NCI-H748 treated with DMSO at 0.1 percent for 48 hours (cell line): ENCODE measurements at regions not wholly inside any gene's neighbourhood (a gene's known extent, or its start where the extent isn't known, plus 50 kb on each side); places are given as distances from the start of the nearest gene placed in this dataset.

Source experiments
- DNase-seq: peaks from one replicate; lab custom pipeline; 2025; lab: John Stamatoyannopoulos, UW

DNA sequence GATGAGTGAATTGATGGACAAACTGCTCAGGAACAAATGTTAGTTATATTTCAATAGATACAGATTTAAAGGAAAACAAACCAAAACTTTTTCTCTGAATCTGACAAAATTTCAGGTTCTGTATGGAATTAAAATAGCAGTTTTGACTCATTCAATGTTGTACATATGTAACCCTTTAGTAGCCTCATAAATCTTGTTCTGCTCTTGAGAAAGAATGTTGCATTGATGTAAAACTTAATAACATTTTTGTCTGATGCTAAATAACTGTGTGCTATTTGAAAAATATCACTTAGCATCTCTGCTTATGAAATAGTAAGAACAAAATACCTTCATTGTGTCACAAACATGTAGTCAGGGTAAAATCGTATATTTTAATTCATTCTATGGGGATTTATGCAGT is 168.9 kb upstream of the NOVA1 start:
- DNase-seq = no peak

DNA sequence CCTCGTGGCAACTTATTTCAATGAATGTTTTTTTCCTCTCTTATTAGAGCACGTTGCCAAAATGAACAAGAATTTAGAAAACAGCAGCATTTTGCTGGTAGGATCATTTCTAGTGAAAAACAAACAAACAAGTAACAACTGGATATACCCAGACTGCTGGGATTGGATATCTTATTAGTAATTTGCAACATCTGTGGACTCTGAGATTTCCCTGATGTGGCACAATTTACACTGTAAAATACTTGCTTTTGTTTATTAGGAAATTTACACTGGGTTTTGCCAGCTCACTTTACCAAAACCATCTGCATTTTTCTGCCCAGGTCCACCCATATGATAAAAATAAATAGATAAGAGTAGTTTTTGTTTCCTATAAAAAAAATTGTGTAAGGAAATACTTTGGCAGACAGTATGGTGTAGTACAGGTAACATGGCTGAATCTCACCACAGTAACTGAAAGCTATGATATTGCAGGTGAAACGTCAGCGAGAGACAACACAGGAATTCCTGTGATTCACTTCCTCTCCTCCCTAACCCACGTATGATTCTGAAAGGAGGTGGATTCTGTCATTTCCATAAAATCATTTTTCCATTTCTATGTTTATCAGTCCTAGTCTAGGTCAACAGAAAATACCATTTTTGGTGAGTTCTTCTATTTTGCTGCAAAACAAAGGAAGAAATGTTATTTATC is 176.2 kb upstream of the NOVA1 start:
- no peak for DNase-seq

DNA sequence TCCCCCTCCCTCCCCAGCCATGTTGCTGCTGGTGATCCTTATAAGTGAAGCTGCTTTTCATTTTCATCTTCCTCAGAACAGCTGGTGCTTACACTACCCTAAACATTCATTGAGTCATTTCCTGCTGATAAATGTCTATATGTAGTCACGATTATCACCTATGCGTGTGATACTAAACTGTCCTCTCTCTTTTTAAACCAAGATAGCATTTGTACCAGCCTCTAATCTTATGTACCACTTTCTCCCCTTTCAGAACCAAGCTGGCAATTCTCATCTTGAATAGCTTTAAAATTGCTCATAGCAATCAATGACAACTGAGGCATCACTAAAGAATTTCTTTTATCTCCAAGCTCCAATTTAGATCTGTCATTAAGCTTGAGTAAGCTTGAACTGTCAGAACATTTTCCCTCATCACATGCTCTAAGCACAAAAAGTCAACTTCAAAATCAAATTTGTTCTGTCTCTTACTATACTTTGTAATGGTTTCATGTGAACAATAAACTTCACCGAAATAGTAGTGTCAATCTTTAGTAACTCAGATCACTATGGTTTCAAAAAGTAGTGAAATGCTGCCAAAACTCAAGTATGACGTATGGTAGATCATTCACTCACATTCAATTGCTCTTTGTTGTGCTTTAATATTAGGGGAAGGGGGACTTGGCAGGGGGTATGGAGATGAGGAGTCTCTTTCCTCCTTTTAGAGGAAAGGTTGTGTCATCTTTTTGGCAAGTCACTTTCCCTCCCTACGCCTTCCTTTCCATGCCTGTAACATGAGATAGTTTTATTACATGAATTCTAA is 178.1 kb upstream of the NOVA1 start:
- no peak for DNase-seq

DNA sequence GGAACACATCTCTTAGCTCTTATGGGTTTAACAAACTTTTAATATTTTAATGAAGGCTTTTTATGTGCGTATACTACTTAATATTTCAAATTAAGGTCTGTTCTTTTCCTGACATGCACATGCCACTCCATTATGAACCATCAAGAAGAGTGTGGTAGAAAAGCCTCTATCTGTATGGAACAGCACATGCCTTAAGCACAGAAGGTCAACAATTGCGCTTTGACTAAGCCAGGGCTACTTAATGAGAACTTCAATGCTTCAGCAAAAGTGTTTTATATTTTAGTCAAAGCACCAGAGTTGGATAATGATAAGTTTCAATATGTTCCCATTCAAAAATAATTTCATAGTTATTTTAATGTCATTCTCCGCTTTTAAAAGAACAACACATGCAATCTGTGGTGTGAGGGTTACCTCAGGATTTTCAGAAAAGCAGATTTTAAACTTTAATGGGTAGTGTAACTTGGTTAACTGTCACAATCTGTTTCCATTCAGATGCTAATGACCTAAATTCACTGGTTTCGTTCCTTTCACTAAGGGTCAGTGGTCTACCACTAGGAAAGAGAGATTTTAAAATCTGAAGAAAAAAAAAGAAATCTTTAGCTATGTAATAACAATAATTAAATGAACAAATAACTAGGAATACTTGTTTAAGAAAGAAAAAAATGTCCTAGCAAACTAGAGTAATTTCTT is 193.4 kb upstream of the NOVA1 start:
- no peak for DNase-seq

DNA sequence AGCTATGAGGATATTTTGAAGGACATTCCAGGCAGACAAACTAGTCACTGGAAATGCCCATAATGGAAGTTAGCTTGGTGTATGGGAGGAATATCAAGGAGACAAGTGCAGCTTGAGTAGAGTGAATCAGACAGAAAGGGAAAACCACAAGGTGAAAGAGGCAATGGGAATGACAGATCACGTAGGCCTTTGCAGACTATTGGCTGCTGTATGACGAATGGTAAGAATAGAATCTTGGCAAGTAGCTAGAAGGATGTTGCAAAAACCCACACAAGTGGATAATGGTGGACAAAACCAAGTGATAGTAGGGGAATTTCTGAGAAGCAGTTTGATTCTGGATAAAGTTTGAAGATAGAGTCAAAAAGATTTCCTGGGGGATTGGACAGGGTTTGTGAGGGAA is 196.9 kb upstream of the NOVA1 start:
- no peak for DNase-seq

DNA sequence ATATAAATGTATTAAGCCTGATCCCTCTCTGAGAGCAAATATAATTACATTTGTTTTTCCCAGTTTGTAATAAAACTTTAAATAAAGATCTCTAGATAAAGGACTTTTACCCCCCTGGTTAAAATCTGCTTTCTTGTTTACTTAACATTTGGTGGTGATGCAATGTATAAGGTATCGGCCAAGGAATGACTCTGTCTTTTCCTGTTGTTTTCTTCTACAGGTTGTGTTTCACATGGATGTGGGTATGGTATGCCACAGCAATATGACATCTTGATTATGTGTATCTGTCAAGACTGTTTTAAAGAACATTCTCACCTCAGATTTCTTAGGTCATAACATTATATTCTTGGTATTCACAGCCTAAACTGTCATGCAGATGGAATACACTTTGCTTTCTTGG is 210.6 kb upstream of the NOVA1 start:
- no peak for DNase-seq

DNA sequence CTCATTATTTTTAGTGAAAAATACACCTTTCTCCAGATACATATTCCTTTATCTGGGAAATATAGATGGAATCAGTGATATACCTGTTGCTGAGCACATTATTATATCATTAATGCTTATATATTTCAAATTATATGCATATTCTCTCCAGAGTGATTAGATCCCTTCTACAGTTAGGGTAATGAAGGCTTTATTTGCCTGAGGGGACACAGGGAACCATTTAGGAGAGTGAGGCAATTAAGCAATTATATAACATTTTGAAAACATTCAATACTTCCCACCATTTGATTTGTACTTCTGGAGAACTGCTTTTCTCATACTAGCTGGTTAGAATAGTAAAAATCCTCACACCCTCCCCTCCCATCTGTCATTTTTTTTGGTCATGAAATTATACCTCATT is 212.8 kb upstream of the NOVA1 start:
- peak; percentile 35 for DNase-seq

DNA sequence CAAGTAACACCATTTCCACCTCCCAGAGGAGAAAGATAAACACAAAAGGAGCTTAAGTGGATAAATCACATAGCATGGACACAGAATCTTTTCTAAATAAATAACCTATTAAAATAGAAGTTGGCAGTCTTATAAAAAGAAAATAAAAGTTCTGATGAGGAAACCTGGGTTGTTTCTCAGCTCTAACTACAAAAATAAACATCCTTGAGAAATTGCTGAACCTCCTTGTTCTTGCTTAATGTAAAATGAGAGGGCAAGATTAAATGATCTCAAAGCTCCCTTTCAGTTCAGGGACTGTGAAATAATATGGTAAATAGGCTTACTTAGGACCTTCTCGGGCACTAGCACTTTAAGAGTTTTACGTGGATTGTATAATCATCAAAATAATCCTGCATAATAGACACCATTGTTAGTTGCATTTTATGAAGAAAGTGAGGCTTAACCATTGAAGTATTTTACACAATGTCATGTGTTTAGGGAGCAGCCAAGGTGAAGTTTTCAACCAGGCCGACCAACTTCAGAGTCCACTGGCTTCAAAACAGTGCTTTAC is 214.0 kb upstream of the NOVA1 start:
- no peak for DNase-seq

DNA sequence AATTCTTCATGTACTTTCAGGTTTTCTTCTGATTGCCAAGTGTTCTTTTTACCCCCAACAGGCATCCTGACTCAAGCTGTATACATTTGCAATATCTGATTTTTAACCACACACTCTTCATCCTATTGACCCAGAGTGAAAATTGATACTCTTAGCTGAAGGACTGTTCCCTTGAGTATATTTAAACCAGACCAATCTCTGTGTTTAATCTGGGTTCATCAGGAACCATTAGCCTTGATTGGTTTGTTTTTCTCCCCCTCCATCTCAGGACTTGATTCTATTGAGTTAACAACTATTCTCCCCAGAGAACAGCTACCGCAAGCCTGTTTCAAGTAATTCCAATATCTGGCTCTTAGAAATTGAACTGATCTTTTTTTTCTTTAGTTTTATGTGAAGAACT is 222.3 kb upstream of the NOVA1 start:
- peak; percentile 91 for DNase-seq

DNA sequence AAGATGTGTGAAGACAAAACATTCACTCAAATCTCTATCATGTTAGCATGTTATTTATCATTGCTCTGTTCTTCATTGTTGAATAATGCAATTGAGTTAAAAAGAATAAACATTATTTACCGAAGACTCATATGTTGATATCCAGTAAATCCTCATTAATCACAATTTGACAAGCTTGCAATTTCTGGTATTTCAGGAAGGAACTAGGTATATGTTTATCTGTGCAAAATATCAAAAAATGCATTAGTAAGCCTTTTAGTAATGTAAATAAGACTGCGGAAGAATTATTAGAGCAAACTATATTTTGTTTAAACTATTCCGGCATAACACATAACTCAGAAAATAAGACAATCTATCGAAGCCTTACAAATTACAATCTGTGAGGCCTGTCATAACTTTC is 222.7 kb upstream of the NOVA1 start:
- no peak for DNase-seq

DNA sequence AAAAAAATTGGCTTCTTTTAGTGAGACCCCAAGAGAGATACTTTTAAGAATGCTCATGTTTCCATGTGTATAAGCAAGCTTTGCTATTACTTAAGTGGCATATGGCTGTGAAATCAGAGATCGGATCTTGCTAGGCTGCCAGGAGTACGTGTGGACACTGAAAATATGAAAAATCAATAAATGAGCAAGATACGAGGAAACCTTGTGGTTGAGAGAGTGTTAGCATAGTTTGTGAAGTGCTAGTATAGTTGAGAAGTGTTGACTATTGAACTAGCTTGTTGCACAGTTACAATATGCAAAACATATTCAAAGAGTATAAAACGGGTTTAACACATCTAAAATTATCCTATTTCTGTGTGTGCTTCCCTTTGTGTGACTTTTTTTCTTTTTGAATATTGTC is 230.9 kb upstream of the NOVA1 start:
- no peak for DNase-seq

DNA sequence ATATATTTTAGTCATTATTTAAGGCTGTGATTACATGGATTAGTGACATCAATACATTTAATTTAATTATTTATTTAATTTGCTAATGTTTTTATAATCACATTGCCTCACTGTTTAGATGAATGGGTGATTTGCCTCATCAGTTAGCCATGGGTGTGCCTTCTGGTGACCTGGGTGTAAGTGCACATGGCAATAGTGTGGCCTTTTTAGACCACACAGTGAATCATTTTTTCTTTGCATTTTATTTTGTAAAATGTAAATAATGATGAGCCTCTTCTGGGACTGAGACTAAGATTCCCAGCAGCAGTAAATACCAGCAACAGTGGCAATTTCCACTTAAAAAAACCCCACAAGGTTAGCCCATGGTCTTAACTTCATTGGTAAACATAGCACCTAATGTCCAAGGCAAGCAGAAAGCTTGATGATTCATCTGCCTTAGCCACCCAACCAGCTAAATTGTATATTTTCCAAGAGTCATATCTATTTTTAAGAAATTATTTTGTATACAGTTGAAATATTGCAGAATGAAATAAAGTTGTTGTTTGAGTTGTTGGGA is 235.9 kb upstream of the NOVA1 start:
- DNase-seq = no peak

DNA sequence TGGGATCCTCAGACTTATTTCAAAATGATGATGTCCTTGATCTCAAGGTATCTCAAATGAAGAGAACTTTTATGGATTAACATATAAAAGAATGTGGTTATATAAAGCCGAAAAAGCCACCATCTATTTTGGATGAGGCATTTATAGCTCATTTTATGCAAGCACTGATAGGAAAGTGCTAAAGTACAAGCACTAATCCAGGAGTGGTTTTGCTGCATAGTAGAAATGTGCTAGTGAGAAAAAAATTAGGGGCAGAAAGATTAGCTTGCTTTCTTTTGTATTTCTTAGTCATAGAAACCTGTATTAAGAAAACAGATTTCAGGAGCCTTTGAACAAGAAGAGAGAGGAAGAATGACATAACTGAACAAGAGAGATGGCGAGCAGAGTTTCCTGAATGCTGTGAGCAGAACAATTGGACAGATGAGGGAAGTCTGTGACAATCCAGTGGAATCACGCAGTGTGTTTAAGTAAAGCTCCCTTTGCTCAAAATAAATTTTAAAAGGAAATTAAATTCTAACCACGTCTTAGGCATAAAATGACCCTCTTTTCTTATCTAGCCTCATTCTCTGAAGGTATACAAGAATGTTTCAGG is 238.2 kb upstream of the NOVA1 start:
- DNase-seq = no peak

DNA sequence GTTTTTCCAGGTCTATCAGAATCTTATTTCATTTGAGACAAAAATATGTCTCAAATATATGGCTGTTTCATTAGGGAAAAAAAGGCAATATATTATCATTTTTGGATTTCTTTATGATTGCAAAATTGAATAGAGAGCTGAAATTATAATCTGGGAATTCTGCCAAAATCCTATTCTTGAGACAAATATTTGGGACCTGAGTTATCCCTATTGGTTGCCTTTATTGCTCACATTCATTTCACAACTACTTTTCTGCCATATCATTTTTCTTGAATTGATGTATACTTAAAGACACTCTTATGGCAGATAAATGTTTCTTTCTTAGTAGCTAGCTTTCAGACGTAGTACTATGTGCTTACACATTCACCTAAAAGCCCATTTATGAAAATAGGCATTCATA is 241.6 kb upstream of the NOVA1 start:
- no peak for DNase-seq

DNA sequence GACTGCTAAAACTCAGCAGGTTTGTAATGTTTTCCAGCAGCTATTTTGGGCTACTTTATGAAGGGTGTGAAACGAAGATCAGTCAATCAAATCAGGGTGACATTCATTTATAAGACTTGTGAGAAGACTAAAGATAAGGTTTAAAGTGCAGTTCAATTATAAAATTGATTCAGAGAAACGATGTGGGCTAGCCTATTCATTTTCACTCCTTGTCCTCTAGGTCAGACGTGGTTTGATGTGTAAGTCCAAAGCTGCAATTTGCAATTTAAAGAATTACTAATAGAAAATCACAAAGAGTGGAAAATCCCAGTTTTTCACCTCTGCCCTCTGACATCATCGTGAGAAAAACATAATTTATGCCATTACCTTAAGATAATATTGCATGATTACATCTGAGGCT is 243.5 kb upstream of the NOVA1 start:
- no peak for DNase-seq

DNA sequence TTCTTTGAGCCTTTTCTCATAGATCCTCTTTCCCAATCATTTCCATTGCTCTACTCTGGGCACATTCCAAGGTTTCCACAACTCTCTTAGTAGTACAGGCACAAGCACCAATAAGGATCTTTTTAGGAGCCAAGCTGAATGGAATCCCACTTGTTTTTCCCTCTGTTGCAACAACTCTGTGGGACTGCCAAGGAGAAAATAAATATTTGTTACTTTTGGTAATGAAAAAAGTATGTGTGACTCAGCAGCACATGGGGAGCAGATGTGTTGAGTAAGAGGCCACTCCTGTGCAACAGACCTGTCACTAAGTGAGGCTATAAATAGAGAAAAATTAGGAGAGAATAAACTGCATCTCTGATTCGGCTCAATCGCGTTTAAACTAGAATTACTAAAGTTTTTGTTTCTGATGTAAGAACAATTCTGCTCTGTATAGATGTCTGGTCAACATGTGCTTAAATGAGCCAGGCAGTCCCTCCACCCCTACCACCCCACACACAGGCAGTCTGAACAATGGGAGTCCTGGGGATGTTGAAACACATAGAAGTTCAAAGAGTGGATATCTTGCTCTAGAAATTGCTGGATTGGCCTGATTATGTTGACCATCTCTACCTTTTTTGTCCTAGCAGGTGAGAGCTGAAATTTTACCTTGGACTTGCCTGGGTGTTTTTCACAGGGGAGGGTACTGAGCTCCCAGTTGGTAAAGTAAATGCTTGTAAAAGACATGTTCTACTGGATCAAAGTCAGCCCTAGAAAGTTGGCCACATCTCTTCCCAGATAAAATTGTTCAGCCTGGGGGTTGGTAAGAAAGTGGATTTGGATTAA is 244.3 kb upstream of the NOVA1 start:
- DNase-seq = no peak

DNA sequence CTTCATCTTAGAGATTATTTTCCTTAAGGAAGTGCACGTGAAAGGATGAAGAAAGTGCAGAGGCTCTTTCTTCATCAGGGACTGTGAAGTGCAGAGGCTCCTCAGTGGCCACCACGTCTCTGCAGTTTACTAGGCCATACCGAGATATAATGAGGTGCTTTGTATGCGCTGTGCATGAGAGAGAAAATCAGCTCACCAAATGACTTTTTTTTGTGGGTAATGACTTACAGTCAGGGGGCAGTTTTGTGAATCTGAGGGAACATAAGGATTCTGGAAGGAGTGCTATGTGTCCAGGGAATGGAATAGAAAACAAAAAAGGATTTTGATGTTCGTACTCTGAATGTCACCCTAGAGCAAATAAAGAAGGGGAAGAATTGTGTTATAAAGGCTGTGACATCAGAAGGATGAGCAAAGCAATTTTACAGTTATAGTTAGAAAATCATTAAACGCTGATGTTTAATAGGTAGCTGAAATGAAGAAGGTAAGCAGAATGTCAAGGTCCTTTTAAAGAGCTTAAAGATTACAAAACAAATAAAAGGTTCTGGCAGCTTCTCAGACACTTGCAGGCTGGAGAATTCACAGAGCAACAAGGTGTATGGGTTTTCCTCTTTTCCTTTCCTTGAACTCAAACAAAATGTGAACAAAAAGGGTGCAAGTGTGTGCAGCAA is 247.5 kb upstream of the NOVA1 start:
- no peak for DNase-seq

DNA sequence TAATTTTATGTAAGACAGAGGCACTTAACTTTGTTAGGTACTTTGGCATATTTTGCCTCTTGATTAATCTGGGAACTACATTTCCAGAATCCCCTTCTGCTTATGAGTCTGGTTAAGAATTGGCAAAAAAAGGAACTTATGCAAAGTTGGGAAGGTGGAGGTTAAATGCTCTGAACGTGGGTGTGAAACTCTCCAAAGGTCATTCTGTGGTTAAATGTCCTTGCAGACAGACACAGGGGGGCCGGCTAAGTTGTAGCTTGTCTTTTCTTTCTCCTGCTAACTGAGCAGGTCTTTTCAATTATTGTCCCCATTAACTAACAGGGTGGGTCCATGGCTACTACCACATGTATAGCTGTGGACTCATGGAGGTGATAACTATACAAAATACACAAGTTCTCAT is 248.6 kb upstream of the NOVA1 start:
- no peak for DNase-seq

DNA sequence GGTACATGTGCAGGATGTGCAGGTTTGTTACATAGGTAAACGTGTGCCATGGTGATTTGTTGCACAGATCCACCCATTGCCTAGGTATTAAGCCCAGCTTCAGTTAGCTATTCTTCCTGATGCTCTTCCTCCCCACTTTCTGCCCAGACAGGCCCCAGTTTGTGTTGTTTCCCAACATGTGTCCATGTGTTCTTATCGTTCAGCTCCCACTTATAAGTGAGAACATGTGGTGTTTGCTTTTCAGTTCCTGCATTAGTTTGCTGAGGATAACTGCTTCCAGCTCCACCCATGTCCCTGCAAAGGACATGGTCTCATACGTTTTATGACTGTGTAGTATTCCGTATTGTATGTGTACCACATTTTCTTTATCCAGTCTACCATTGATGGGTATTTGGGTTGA is 251.7 kb upstream of the NOVA1 start:
- no peak for DNase-seq

DNA sequence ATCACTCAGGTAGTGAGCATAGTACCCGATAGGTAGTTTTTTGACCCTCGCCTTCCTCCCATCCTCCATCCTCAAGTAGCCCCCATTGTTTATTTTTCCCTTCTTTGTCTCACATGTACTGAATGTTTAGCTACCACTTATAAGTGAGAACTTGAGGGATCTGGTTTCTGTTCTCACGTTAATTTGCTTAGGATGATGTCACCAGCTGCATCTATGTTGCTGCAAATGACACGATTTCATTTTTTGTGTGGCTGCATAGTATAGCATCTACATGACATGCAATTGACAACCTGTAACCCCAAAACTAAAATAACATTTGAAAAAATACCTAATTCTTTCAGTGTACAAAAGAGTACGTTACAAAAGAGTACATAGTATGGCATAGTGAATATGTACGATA is 254.0 kb upstream of the NOVA1 start:
- no peak for DNase-seq
